ENCODE measurements at regions not wholly inside any gene's neighbourhood (a gene's known extent, or its start where the extent isn't known, plus 50 kb on each side); places are given as distances from the start of the nearest gene placed in this dataset.

GRCh38 chr1:192038567-192038966 is 119.7 kb upstream of the RGS18 start:
- TF ChIP-seq CTCF (IDR thresholded peaks at IDR 0.05 in 8 of 11, conservative IDR thresholded peaks at IDR 0.05 in 3 of 11), result no peak
- no peak for TF ChIP-seq POLR2A (IDR thresholded peaks at IDR 0.05)
- no peak for TF ChIP-seq POLR2AphosphoS5 (IDR thresholded peaks at IDR 0.05)
